IMR-90 (cell line): ENCODE measurements at regions not wholly inside any gene's neighbourhood (a gene's known extent, or its start where the extent isn't known, plus 50 kb on each side); places are given as distances from the start of the nearest gene placed in this dataset.
"Not testable (repeated sequence)": the region's sequence is repeated elsewhere in the genome, so short reads cannot be mapped to it uniquely, and the experiment has no call there.

ENCODE experiments used
- ATAC-seq: fragments of 200-7000 bp; cut with Tn5 transposase; 2 replicates; pipeline ENCODE4 v1.9.1; 2020; ENCODE audit warnings: low read depth, mild to moderate bottlenecking, moderate library complexity
- BruUV-seq: library from RNA; stranded (reverse); fragments of 400-500 nt; replicated peaks from 2 replicates; lab custom pipeline; 2021; lab: Mats Ljungman, UMichigan
- CTCF ChIA-PET: fragments of 300-600 bp; formaldehyde crosslinking; extraction: SDS; loops from one replicate; lab custom pipeline; 2021; ENCODE audit warnings: antibody characterized with exemption; lab: Yijun Ruan, JAX
- POLR2A ChIA-PET: fragments of 300-600 bp; sonication (Branson Sonifier 250); formaldehyde crosslinking; loops from one replicate; lab custom pipeline; 2022; ENCODE audit warnings: antibody characterized with exemption; ENCODE audit not compliant: unreplicated experiment; lab: Charles Lee
- DNase-seq: peaks from one replicate; pipeline ENCODE4 v3.0.0; 2013
- H2AFZ ChIP-seq: replicated peaks from 2 replicates; pipeline ENCODE3; 2013; ENCODE audit warnings: low read length, mild to moderate bottlenecking; ENCODE audit not compliant: poor library complexity
- H2AK5ac ChIP-seq: 2 replicates; pipeline ENCODE4 v1.6.1; 2013; ENCODE audit warnings: low read depth, low read length, inconsistent platforms
- H2AK9ac ChIP-seq: replicated peaks from 2 replicates; pipeline ENCODE3; 2013; ENCODE audit warnings: mild to moderate bottlenecking, low read depth, low read length, moderate library complexity; ENCODE audit not compliant: poor library complexity
- H2BK120ac ChIP-seq: 2 replicates; pipeline ENCODE4 v1.6.1; 2013; ENCODE audit warnings: low read depth, low read length, inconsistent platforms
- H2BK15ac ChIP-seq: 3 replicates; pipeline ENCODE4 v1.6.1; 2013; ENCODE audit warnings: low read depth, low read length, inconsistent platforms
- H2BK20ac ChIP-seq: 2 replicates; pipeline ENCODE4 v1.6.1; 2013; ENCODE audit warnings: low read depth, mild to moderate bottlenecking, inconsistent platforms, low read length, moderate library complexity
- H2BK5ac ChIP-seq: 2 replicates; pipeline ENCODE4 v1.6.1; 2013; ENCODE audit warnings: mild to moderate bottlenecking, low read depth, low read length, inconsistent platforms; ENCODE audit not compliant: poor library complexity, severe bottlenecking
- H3K14ac ChIP-seq: replicated peaks from 2 replicates; pipeline ENCODE4 v1.6.1; 2013; ENCODE audit warnings: low read depth, low read length, inconsistent platforms
- H3K18ac ChIP-seq: 2 replicates; pipeline ENCODE4 v1.6.1; 2013; ENCODE audit warnings: low read depth, low read length, control low read depth
- H3K23ac ChIP-seq: 2 replicates; pipeline ENCODE4 v1.6.1; 2013; ENCODE audit warnings: low read depth, low read length, inconsistent platforms
- H3K27ac ChIP-seq: 2 replicates; pipeline ENCODE4 v1.5.1; 2013; ENCODE audit warnings: mild to moderate bottlenecking, control low read depth, low read length; ENCODE audit not compliant: insufficient read depth
- H3K27me3 ChIP-seq: 2 replicates; pipeline ENCODE4 v1.6.1; 2013; ENCODE audit warnings: low read length; ENCODE audit not compliant: control insufficient read depth, insufficient read depth
- H3K36me3 ChIP-seq: 2 replicates; pipeline ENCODE4 v1.6.1; 2013; ENCODE audit warnings: low read length, mixed read lengths; ENCODE audit not compliant: control insufficient read depth, insufficient read depth
- H3K4ac ChIP-seq: 2 replicates; pipeline ENCODE4 v1.6.1; 2013; ENCODE audit warnings: low read depth, low read length, inconsistent platforms
- H3K4me1 ChIP-seq: 2 replicates; pipeline ENCODE4 v1.6.1; 2013; ENCODE audit warnings: low read length, mixed read lengths; ENCODE audit not compliant: control insufficient read depth, insufficient read depth
- H3K4me2 ChIP-seq: 2 replicates; pipeline ENCODE4 v1.6.1; 2013; ENCODE audit warnings: low read depth, mild to moderate bottlenecking, control low read depth, low read length, moderate library complexity
- H3K4me3 ChIP-seq: 2 replicates; pipeline ENCODE4 v1.5.1; 2013; ENCODE audit warnings: low read depth, mild to moderate bottlenecking, control low read depth, low read length, moderate library complexity; ENCODE audit not compliant: insufficient read depth
- H3K56ac ChIP-seq: 2 replicates; pipeline ENCODE4 v1.6.1; 2013; ENCODE audit warnings: low read length, inconsistent platforms; ENCODE audit not compliant: insufficient read depth; ENCODE audit errors: extremely low read depth
- H3K79me1 ChIP-seq, 2 experiments: 2 replicates each; pipeline ENCODE4 v1.6.1; 2013; ENCODE audit warnings: low read length in 2 of 2, inconsistent platforms in 1 of 2, low read depth in 1 of 2
- H3K9ac ChIP-seq: 2 replicates; pipeline ENCODE4 v1.6.1; 2013; ENCODE audit warnings: low read depth, low read length, control low read depth
- H3K9me1 ChIP-seq: 2 replicates; pipeline ENCODE4 v1.6.1; 2013; ENCODE audit warnings: low read length, inconsistent platforms; ENCODE audit not compliant: insufficient read depth
- H3K9me3 ChIP-seq: 2 replicates; pipeline ENCODE4 v1.6.1; 2013; ENCODE audit warnings: low read length; ENCODE audit not compliant: control insufficient read depth, insufficient read depth
- H4K20me1 ChIP-seq: 2 replicates; pipeline ENCODE4 v1.6.1; 2013; ENCODE audit warnings: low read length, inconsistent platforms; ENCODE audit not compliant: insufficient read depth
- H4K5ac ChIP-seq: 2 replicates; pipeline ENCODE4 v1.6.1; 2013; ENCODE audit warnings: mild to moderate bottlenecking, low read depth, low read length, control low read depth
- H4K8ac ChIP-seq, 2 experiments: 2 replicates each; pipeline ENCODE4 v1.6.1; 2013; ENCODE audit warnings: low read depth in 2 of 2, low read length in 2 of 2, control low read depth in 1 of 2, inconsistent platforms in 1 of 2
- H4K91ac ChIP-seq: 2 replicates; pipeline ENCODE4 v1.6.1; 2013; ENCODE audit warnings: low read depth, low read length, inconsistent platforms; ENCODE audit not compliant: insufficient read depth
- CTCF ChIP-seq: conservative IDR thresholded peaks from 2 replicates; pipeline ENCODE4 v1.5.1; 2012; ENCODE audit warnings: mild to moderate bottlenecking, low read depth, low read length, improper control_type of control experiment
- RAD21 ChIP-seq: IDR thresholded peaks from 2 replicates; pipeline ENCODE4 v1.6.1; 2012; ENCODE audit warnings: low read length, improper control_type of control experiment
- SMC3 ChIP-seq: fragments of 150-350 bp; IDR thresholded peaks from 2 replicates; pipeline ENCODE4 v1.6.1; 2016; ENCODE audit warnings: low read depth, mild to moderate bottlenecking, antibody characterized with exemption, low read length, moderate library complexity
- WGBS, 2 experiments: methylation state at CpG; one replicate each; pipeline versions ENCODE4 v1.1.5 to v1.1.7; 2013; ENCODE audit warnings: missing lambda C conversion rate in 2 of 2; ENCODE audit not compliant: insufficient read length in 1 of 2; ENCODE audit errors: extremely low coverage in 2 of 2; 5-methylcytosine and 5-hydroxymethylcytosine counted together
- dilution Hi-C: fragments of 300-500 bp; cut with HindIII; formaldehyde crosslinking; loops from one replicate; pipeline ENCODE4 v1.14.3; 2018; ENCODE audit warnings: low sequenced_read_pairs; ENCODE audit not compliant: unreplicated experiment
- in situ Hi-C: fragments of 300-500 bp; cut with MboI; formaldehyde crosslinking; loops from 3 replicates; pipeline ENCODE4 v1.14.3; 2019; ENCODE audit warnings: low sequenced_read_pairs, inconsistent platforms, mixed read lengths
- intact Hi-C: fragments of 100-400 bp; cut with micrococcal nuclease; formaldehyde crosslinking; loops from 2 replicates; pipeline ENCODE4 v1.10.0; 2022

GRCh38 chr11:3580487-3581388, 61.1 kb downstream of the ART5 start:
- dilution Hi-C loops, BruUV-seq, H3K23ac ChIP-seq, H4K5ac ChIP-seq, H2AK5ac ChIP-seq, H3K56ac ChIP-seq, intact Hi-C loops, H3K27me3 ChIP-seq, H4K8ac ChIP-seq, H2BK120ac ChIP-seq, in situ Hi-C loops, H3K4me1 ChIP-seq, H3K14ac ChIP-seq, H3K9me1 ChIP-seq, H4K91ac ChIP-seq, H2BK5ac ChIP-seq, DNase-seq, ATAC-seq, POLR2A ChIA-PET, H3K18ac ChIP-seq, H3K9me3 ChIP-seq, H3K4ac ChIP-seq, H3K36me3 ChIP-seq, H3K79me1 ChIP-seq, H2BK15ac ChIP-seq, H3K9ac ChIP-seq, H3K27ac ChIP-seq, H4K20me1 ChIP-seq, H2BK20ac ChIP-seq, H2AK9ac ChIP-seq, H2AFZ ChIP-seq: not testable (repeated sequence)
- CTCF ChIA-PET: interaction anchor here (0.6 kb wide), 2 partner anchors 201 to 207 kb away, joined by 3 read pairs; no protein-coding TSS in a partner anchor
- Histone ChIP-seq H3K4me2 (peak overlapping the region; percentile 28; the same call in 1 of the 2 replicates), H3K4me3 (peak overlapping the region; percentile 34; the same call in 1 of the 2 replicates)
- TF ChIP-seq CTCF (peak; percentile 41), SMC3 (peak; percentile 11; the same call in 1 of the 2 replicates), RAD21 (0 out of 2 replicates have a peak, but pooled peaks have one; percentile 6)
- WGBS, 2 experiments: 1% methylated on average over 18 of the region's 92 CpGs; no CpG with 5 or more reads in 1 of the 2 experiments
